IMR-90 (cell line): ENCODE measurements at regions not wholly inside any gene's neighbourhood (a gene's known extent, or its start where the extent isn't known, plus 50 kb on each side); places are given as distances from the start of the nearest gene placed in this dataset.

Experiments
- ATAC-seq: fragments of 200-7000 bp; cut with Tn5 transposase; 2 replicates; pipeline ENCODE4 v1.9.1; 2020; ENCODE audit warnings: low read depth, mild to moderate bottlenecking, moderate library complexity
- BruUV-seq: library from RNA; stranded (reverse); fragments of 400-500 nt; replicated peaks from 2 replicates; lab custom pipeline; 2021; lab: Mats Ljungman, UMichigan
- CTCF ChIA-PET: fragments of 300-600 bp; formaldehyde crosslinking; extraction: SDS; loops from one replicate; lab custom pipeline; 2021; ENCODE audit warnings: antibody characterized with exemption; lab: Yijun Ruan, JAX
- POLR2A ChIA-PET: fragments of 300-600 bp; sonication (Branson Sonifier 250); formaldehyde crosslinking; loops from one replicate; lab custom pipeline; 2022; ENCODE audit warnings: antibody characterized with exemption; ENCODE audit not compliant: unreplicated experiment; lab: Charles Lee
- DNase-seq: peaks from one replicate; pipeline ENCODE4 v3.0.0; 2013
- H2AFZ ChIP-seq: replicated peaks from 2 replicates; pipeline ENCODE3; 2013; ENCODE audit warnings: low read length, mild to moderate bottlenecking; ENCODE audit not compliant: poor library complexity
- H2AK5ac ChIP-seq: 2 replicates; pipeline ENCODE4 v1.6.1; 2013; ENCODE audit warnings: low read depth, low read length, inconsistent platforms
- H2AK9ac ChIP-seq: replicated peaks from 2 replicates; pipeline ENCODE3; 2013; ENCODE audit warnings: mild to moderate bottlenecking, low read depth, low read length, moderate library complexity; ENCODE audit not compliant: poor library complexity
- H2BK120ac ChIP-seq: 2 replicates; pipeline ENCODE4 v1.6.1; 2013; ENCODE audit warnings: low read depth, low read length, inconsistent platforms
- H2BK15ac ChIP-seq: 3 replicates; pipeline ENCODE4 v1.6.1; 2013; ENCODE audit warnings: low read depth, low read length, inconsistent platforms
- H2BK20ac ChIP-seq: 2 replicates; pipeline ENCODE4 v1.6.1; 2013; ENCODE audit warnings: low read depth, mild to moderate bottlenecking, inconsistent platforms, low read length, moderate library complexity
- H2BK5ac ChIP-seq: 2 replicates; pipeline ENCODE4 v1.6.1; 2013; ENCODE audit warnings: mild to moderate bottlenecking, low read depth, low read length, inconsistent platforms; ENCODE audit not compliant: poor library complexity, severe bottlenecking
- H3K14ac ChIP-seq: replicated peaks from 2 replicates; pipeline ENCODE4 v1.6.1; 2013; ENCODE audit warnings: low read depth, low read length, inconsistent platforms
- H3K18ac ChIP-seq: 2 replicates; pipeline ENCODE4 v1.6.1; 2013; ENCODE audit warnings: low read depth, low read length, control low read depth
- H3K23ac ChIP-seq: 2 replicates; pipeline ENCODE4 v1.6.1; 2013; ENCODE audit warnings: low read depth, low read length, inconsistent platforms
- H3K27ac ChIP-seq: 2 replicates; pipeline ENCODE4 v1.5.1; 2013; ENCODE audit warnings: mild to moderate bottlenecking, control low read depth, low read length; ENCODE audit not compliant: insufficient read depth
- H3K27me3 ChIP-seq: 2 replicates; pipeline ENCODE4 v1.6.1; 2013; ENCODE audit warnings: low read length; ENCODE audit not compliant: control insufficient read depth, insufficient read depth
- H3K36me3 ChIP-seq: 2 replicates; pipeline ENCODE4 v1.6.1; 2013; ENCODE audit warnings: low read length, mixed read lengths; ENCODE audit not compliant: control insufficient read depth, insufficient read depth
- H3K4ac ChIP-seq: 2 replicates; pipeline ENCODE4 v1.6.1; 2013; ENCODE audit warnings: low read depth, low read length, inconsistent platforms
- H3K4me1 ChIP-seq: 2 replicates; pipeline ENCODE4 v1.6.1; 2013; ENCODE audit warnings: low read length, mixed read lengths; ENCODE audit not compliant: control insufficient read depth, insufficient read depth
- H3K4me2 ChIP-seq: 2 replicates; pipeline ENCODE4 v1.6.1; 2013; ENCODE audit warnings: low read depth, mild to moderate bottlenecking, control low read depth, low read length, moderate library complexity
- H3K4me3 ChIP-seq: 2 replicates; pipeline ENCODE4 v1.5.1; 2013; ENCODE audit warnings: low read depth, mild to moderate bottlenecking, control low read depth, low read length, moderate library complexity; ENCODE audit not compliant: insufficient read depth
- H3K56ac ChIP-seq: 2 replicates; pipeline ENCODE4 v1.6.1; 2013; ENCODE audit warnings: low read length, inconsistent platforms; ENCODE audit not compliant: insufficient read depth; ENCODE audit errors: extremely low read depth
- H3K79me1 ChIP-seq, 2 experiments: 2 replicates each; pipeline ENCODE4 v1.6.1; 2013; ENCODE audit warnings: low read length in 2 of 2, inconsistent platforms in 1 of 2, low read depth in 1 of 2
- H3K9ac ChIP-seq: 2 replicates; pipeline ENCODE4 v1.6.1; 2013; ENCODE audit warnings: low read depth, low read length, control low read depth
- H3K9me1 ChIP-seq: 2 replicates; pipeline ENCODE4 v1.6.1; 2013; ENCODE audit warnings: low read length, inconsistent platforms; ENCODE audit not compliant: insufficient read depth
- H3K9me3 ChIP-seq: 2 replicates; pipeline ENCODE4 v1.6.1; 2013; ENCODE audit warnings: low read length; ENCODE audit not compliant: control insufficient read depth, insufficient read depth
- H4K20me1 ChIP-seq: 2 replicates; pipeline ENCODE4 v1.6.1; 2013; ENCODE audit warnings: low read length, inconsistent platforms; ENCODE audit not compliant: insufficient read depth
- H4K5ac ChIP-seq: 2 replicates; pipeline ENCODE4 v1.6.1; 2013; ENCODE audit warnings: mild to moderate bottlenecking, low read depth, low read length, control low read depth
- H4K8ac ChIP-seq, 2 experiments: 2 replicates each; pipeline ENCODE4 v1.6.1; 2013; ENCODE audit warnings: low read depth in 2 of 2, low read length in 2 of 2, control low read depth in 1 of 2, inconsistent platforms in 1 of 2
- H4K91ac ChIP-seq: 2 replicates; pipeline ENCODE4 v1.6.1; 2013; ENCODE audit warnings: low read depth, low read length, inconsistent platforms; ENCODE audit not compliant: insufficient read depth
- CEBPB ChIP-seq: IDR thresholded peaks from 2 replicates; pipeline ENCODE4 v1.6.1; 2012; ENCODE audit warnings: low read depth, low read length, improper control_type of control experiment
- FOS ChIP-seq: fragments of 150-350 bp; IDR thresholded peaks from 2 replicates; pipeline ENCODE4 v1.6.1; 2016; ENCODE audit warnings: low read depth, low read length
- MAZ ChIP-seq: IDR thresholded peaks from 2 replicates; pipeline ENCODE4 v1.6.1; 2012; ENCODE audit warnings: low read depth, mild to moderate bottlenecking, low read length, improper control_type of control experiment, moderate library complexity, borderline replicate concordance
- MXI1 ChIP-seq: IDR thresholded peaks from 2 replicates; pipeline ENCODE4 v1.6.1; 2012; ENCODE audit warnings: low read depth, mild to moderate bottlenecking, low read length, moderate library complexity, borderline replicate concordance
- NFE2L2 ChIP-seq: fragments of 150-350 bp; IDR thresholded peaks from 2 replicates; pipeline ENCODE4 v1.6.1; 2016; ENCODE audit warnings: low read depth, mild to moderate bottlenecking, low read length
- RAD21 ChIP-seq: IDR thresholded peaks from 2 replicates; pipeline ENCODE4 v1.6.1; 2012; ENCODE audit warnings: low read length, improper control_type of control experiment
- RCOR1 ChIP-seq: IDR thresholded peaks from 2 replicates; pipeline ENCODE4 v1.6.1; 2012; ENCODE audit warnings: mild to moderate bottlenecking, low read length, improper control_type of control experiment; ENCODE audit not compliant: insufficient replicate concordance
- RFX5 ChIP-seq: IDR thresholded peaks from 2 replicates; pipeline ENCODE4 v1.8.0; 2012; ENCODE audit warnings: low read depth, mild to moderate bottlenecking, low read length, moderate library complexity
- SMC3 ChIP-seq: fragments of 150-350 bp; IDR thresholded peaks from 2 replicates; pipeline ENCODE4 v1.6.1; 2016; ENCODE audit warnings: low read depth, mild to moderate bottlenecking, antibody characterized with exemption, low read length, moderate library complexity
- WGBS, 2 experiments: methylation state at CpG; one replicate each; pipeline versions ENCODE4 v1.1.5 to v1.1.7; 2013; ENCODE audit warnings: missing lambda C conversion rate in 2 of 2; ENCODE audit not compliant: insufficient read length in 1 of 2; ENCODE audit errors: extremely low coverage in 2 of 2; 5-methylcytosine and 5-hydroxymethylcytosine counted together
- dilution Hi-C: fragments of 300-500 bp; cut with HindIII; formaldehyde crosslinking; loops from one replicate; pipeline ENCODE4 v1.14.3; 2018; ENCODE audit warnings: low sequenced_read_pairs; ENCODE audit not compliant: unreplicated experiment
- in situ Hi-C: fragments of 300-500 bp; cut with MboI; formaldehyde crosslinking; loops from 3 replicates; pipeline ENCODE4 v1.14.3; 2019; ENCODE audit warnings: low sequenced_read_pairs, inconsistent platforms, mixed read lengths
- intact Hi-C: fragments of 100-400 bp; cut with micrococcal nuclease; formaldehyde crosslinking; loops from 2 replicates; pipeline ENCODE4 v1.10.0; 2022
- TF ChIP-seq, protein P1 (sequence below): fragments of 150-350 bp; IDR thresholded peaks from 2 replicates; pipeline ENCODE4 v1.6.1; 2016; ENCODE audit warnings: low read depth, mild to moderate bottlenecking, low read length, moderate library complexity, borderline replicate concordance
- TF ChIP-seq, protein P2 (sequence below): fragments of 150-350 bp; IDR thresholded peaks from 2 replicates; pipeline ENCODE4 v1.6.1; 2017; ENCODE audit warnings: mild to moderate bottlenecking, antibody characterized with exemption, low read length, low read depth

DNA sequence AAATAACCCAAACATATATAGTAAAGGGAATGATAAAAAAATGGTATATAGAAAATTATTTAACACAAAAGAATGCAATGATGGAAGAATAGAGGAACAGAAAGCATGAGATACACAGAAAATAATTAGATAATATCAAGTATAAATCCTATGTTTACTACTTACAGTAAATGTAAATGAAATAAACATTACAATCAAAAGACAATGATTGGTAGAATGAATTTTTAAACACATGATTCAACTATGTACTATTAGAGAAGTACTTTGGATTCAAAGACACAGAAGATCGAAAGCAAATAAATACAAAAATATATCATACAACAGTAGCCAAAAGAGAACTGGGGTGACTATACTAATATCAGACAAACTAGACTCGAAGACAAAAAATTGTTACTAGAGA is 97.6 kb upstream of the PARD3B start:
- TF ChIP-seq SMC3 (no peak), MAZ (no peak), RFX5 (no peak), NFE2L2 (no peak), CEBPB (no peak), MXI1 (no peak), RCOR1 (no peak), RAD21 (no peak), FOS (no peak)
- TF ChIP-seq, protein P1, sequence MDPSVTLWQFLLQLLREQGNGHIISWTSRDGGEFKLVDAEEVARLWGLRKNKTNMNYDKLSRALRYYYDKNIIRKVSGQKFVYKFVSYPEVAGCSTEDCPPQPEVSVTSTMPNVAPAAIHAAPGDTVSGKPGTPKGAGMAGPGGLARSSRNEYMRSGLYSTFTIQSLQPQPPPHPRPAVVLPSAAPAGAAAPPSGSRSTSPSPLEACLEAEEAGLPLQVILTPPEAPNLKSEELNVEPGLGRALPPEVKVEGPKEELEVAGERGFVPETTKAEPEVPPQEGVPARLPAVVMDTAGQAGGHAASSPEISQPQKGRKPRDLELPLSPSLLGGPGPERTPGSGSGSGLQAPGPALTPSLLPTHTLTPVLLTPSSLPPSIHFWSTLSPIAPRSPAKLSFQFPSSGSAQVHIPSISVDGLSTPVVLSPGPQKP = no peak
- TF ChIP-seq, protein P2, sequence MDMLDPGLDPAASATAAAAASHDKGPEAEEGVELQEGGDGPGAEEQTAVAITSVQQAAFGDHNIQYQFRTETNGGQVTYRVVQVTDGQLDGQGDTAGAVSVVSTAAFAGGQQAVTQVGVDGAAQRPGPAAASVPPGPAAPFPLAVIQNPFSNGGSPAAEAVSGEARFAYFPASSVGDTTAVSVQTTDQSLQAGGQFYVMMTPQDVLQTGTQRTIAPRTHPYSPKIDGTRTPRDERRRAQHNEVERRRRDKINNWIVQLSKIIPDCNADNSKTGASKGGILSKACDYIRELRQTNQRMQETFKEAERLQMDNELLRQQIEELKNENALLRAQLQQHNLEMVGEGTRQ = no peak
- no TSS peak for BruUV-seq
- Histone ChIP-seq H2AK9ac (no peak overlapping the region), H3K14ac (no peak overlapping the region), H2BK120ac (no peak overlapping the region), H4K20me1 (no peaks in the 10 kb centered on the region), H2AK5ac (no peak overlapping the region), H4K5ac (no peak overlapping the region), H3K27ac (no peak overlapping the region), H4K91ac (no peak overlapping the region), H2BK20ac (no peak overlapping the region), H3K9me1 (no peaks in the 10 kb centered on the region), H3K4me3 (no peak overlapping the region), H2AFZ (no peak overlapping the region), H3K27me3 (no peaks in the 10 kb centered on the region), H3K23ac (no peak overlapping the region), H3K79me1 (no peaks in the 10 kb centered on the region), H3K56ac (no peak overlapping the region), H4K8ac (no peak overlapping the region), H3K36me3 (no peaks in the 10 kb centered on the region), H2BK15ac (no peak overlapping the region), H3K18ac (no peak overlapping the region), H3K9ac (no peak overlapping the region), H2BK5ac (no peak overlapping the region), H3K4me2 (no peak overlapping the region), H3K4me1 (no peaks in the 10 kb centered on the region), H3K9me3 (no peaks in the 10 kb centered on the region), H3K4ac (no peak overlapping the region)
- intact Hi-C loops = no loop called here
- in situ Hi-C loops = no loop called here
- dilution Hi-C loops = no loop called here
- WGBS, 2 experiments = no CpG with 5 or more reads among the region's 2 CpGs
- CTCF ChIA-PET = interaction anchor here (0.7 kb wide), 1 partner anchor 109 kb away, joined by 3 read pairs; no protein-coding TSS in a partner anchor
- ATAC-seq (no peak), DNase-seq (no peak)
- POLR2A ChIA-PET = no interaction called here
